Ishikawa (cell line): ENCODE measurements at regions not wholly inside any gene's neighbourhood (a gene's known extent, or its start where the extent isn't known, plus 50 kb on each side); places are given as distances from the start of the nearest gene placed in this dataset.

Source experiments
- CEBPB ChIP-seq: IDR thresholded peaks from 2 replicates; pipeline ENCODE4 v1.6.1; 2012
- CREB1 ChIP-seq: IDR thresholded peaks from 2 replicates; pipeline ENCODE4 v1.6.1; 2012; ENCODE audit warnings: low read depth
- EGR1 ChIP-seq: IDR thresholded peaks from 2 replicates; pipeline ENCODE4 v1.6.1; 2012
- EP300 ChIP-seq: IDR thresholded peaks from 2 replicates; pipeline ENCODE4 v1.6.1; 2012; ENCODE audit warnings: borderline replicate concordance
- FOXM1 ChIP-seq: IDR thresholded peaks from 2 replicates; pipeline ENCODE4 v1.6.1; 2012; ENCODE audit warnings: low read depth, borderline replicate concordance
- NFIC ChIP-seq: IDR thresholded peaks from 2 replicates; pipeline ENCODE4 v1.6.1; 2012
- RAD21 ChIP-seq: IDR thresholded peaks from 2 replicates; pipeline ENCODE4 v1.6.1; 2012; ENCODE audit warnings: low read depth
- TAF1 ChIP-seq: IDR thresholded peaks from 2 replicates; pipeline ENCODE4 v1.6.1; 2012; ENCODE audit warnings: low read depth, mild to moderate bottlenecking
- TCF12 ChIP-seq: IDR thresholded peaks from 2 replicates; pipeline ENCODE4 v1.6.1; 2012; ENCODE audit warnings: low read depth
- TEAD4 ChIP-seq: IDR thresholded peaks from 2 replicates; pipeline ENCODE4 v1.6.1; 2012
- YY1 ChIP-seq: IDR thresholded peaks from 2 replicates; pipeline ENCODE4 v1.6.1; 2012; ENCODE audit warnings: low read depth
- ZBTB7A ChIP-seq: IDR thresholded peaks from 2 replicates; pipeline ENCODE4 v1.6.1; 2012; ENCODE audit warnings: low read depth
- TF ChIP-seq, protein P1 (sequence below): IDR thresholded peaks from 2 replicates; pipeline ENCODE4 v1.6.1; 2012
- TF ChIP-seq, protein P2 (sequence below): IDR thresholded peaks from 2 replicates; pipeline ENCODE4 v1.6.1; 2012
- TF ChIP-seq, protein P3 (sequence below): IDR thresholded peaks from 2 replicates; pipeline ENCODE4 v1.6.1; 2012; ENCODE audit warnings: low read depth, mild to moderate bottlenecking

DNA sequence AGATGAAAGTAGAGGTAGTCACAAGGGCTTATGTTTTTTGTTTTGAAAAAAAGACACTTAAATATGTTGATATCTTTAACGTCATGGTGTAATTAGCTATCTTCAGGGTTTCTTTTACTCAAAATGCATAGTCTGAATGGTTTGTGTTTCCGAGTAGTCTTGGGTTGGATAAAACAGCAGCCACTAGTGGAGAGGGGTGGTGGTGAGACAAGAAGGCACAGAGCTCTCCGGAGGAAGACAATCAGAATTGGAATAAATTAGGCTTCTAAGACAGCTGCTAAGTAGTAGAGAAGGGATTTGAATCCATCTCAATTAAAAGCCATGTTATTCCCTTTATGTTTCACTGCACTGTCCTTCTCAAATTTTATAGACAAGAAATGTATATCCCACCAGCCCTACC is 240.4 kb upstream of the VEGFC start:
- TF ChIP-seq ZBTB7A (no peak), EP300 (no peak), YY1 (no peak)

DNA sequence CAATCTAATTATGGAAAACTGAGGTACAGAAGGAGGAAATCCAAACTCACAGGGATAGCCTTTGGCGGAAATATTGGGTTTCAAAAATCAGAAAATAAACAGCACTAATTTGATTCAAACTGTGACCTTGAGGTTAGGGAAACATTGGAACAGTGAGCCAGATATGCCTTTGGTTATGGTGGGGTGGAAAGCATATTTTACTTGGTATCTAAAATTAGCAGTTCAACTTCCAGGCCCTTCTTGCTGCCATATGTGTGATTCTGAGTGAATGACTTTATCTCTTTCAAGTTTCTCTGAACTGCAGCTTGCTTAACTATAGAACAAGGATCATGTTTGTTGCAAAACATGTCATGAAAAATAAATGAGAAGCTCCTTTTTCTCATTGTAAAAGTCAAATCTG is 240.9 kb upstream of the VEGFC start:
- TF ChIP-seq NFIC (no peak), TEAD4 (no peak), CREB1 (no peak), FOXM1 (no peak), ZBTB7A (no peak), EP300 (no peak), YY1 (no peak), TCF12 (no peak), EGR1 (no peak), RAD21 (no peak), TAF1 (no peak), CEBPB (no peak)
- TF ChIP-seq, protein P1, sequence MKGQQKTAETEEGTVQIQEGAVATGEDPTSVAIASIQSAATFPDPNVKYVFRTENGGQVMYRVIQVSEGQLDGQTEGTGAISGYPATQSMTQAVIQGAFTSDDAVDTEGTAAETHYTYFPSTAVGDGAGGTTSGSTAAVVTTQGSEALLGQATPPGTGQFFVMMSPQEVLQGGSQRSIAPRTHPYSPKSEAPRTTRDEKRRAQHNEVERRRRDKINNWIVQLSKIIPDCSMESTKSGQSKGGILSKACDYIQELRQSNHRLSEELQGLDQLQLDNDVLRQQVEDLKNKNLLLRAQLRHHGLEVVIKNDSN, result no peak
- TF ChIP-seq, protein P2, sequence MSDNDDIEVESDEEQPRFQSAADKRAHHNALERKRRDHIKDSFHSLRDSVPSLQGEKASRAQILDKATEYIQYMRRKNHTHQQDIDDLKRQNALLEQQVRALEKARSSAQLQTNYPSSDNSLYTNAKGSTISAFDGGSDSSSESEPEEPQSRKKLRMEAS, result no peak
- TF ChIP-seq, protein P3, sequence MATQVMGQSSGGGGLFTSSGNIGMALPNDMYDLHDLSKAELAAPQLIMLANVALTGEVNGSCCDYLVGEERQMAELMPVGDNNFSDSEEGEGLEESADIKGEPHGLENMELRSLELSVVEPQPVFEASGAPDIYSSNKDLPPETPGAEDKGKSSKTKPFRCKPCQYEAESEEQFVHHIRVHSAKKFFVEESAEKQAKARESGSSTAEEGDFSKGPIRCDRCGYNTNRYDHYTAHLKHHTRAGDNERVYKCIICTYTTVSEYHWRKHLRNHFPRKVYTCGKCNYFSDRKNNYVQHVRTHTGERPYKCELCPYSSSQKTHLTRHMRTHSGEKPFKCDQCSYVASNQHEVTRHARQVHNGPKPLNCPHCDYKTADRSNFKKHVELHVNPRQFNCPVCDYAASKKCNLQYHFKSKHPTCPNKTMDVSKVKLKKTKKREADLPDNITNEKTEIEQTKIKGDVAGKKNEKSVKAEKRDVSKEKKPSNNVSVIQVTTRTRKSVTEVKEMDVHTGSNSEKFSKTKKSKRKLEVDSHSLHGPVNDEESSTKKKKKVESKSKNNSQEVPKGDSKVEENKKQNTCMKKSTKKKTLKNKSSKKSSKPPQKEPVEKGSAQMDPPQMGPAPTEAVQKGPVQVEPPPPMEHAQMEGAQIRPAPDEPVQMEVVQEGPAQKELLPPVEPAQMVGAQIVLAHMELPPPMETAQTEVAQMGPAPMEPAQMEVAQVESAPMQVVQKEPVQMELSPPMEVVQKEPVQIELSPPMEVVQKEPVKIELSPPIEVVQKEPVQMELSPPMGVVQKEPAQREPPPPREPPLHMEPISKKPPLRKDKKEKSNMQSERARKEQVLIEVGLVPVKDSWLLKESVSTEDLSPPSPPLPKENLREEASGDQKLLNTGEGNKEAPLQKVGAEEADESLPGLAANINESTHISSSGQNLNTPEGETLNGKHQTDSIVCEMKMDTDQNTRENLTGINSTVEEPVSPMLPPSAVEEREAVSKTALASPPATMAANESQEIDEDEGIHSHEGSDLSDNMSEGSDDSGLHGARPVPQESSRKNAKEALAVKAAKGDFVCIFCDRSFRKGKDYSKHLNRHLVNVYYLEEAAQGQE, result no peak

DNA sequence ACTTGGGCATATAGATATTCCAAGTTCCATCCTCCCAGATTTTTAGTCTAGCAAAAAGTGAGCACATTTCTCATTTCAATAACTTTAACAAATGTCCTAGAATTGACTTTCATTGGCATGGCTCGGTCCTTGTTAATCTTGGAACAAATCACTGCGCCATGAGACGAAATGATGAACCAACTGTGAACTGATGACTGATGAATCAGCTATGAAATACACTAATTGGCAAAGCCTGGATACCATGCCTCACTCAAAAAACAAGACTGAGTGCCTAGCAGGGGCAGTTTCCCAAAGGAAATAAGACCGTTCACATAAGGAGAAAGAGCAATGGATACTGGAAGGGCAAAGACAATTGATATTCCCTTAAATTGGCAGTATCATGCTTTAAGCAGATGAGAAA is 248.6 kb upstream of the VEGFC start:
- TF ChIP-seq, protein P1, result no peak
- TF ChIP-seq RAD21, result no peak
- no peak for TF ChIP-seq TCF12
- no peak for TF ChIP-seq EP300
- no peak for TF ChIP-seq YY1
- TF ChIP-seq EGR1, result no peak
- no peak for TF ChIP-seq ZBTB7A
- TF ChIP-seq, protein P2, result no peak
- TF ChIP-seq CREB1, result no peak
- no peak for TF ChIP-seq FOXM1
- no peak for TF ChIP-seq NFIC
- no peak for TF ChIP-seq CEBPB
- no peak for TF ChIP-seq TAF1
- TF ChIP-seq, protein P3, result no peak
- no peak for TF ChIP-seq TEAD4

DNA sequence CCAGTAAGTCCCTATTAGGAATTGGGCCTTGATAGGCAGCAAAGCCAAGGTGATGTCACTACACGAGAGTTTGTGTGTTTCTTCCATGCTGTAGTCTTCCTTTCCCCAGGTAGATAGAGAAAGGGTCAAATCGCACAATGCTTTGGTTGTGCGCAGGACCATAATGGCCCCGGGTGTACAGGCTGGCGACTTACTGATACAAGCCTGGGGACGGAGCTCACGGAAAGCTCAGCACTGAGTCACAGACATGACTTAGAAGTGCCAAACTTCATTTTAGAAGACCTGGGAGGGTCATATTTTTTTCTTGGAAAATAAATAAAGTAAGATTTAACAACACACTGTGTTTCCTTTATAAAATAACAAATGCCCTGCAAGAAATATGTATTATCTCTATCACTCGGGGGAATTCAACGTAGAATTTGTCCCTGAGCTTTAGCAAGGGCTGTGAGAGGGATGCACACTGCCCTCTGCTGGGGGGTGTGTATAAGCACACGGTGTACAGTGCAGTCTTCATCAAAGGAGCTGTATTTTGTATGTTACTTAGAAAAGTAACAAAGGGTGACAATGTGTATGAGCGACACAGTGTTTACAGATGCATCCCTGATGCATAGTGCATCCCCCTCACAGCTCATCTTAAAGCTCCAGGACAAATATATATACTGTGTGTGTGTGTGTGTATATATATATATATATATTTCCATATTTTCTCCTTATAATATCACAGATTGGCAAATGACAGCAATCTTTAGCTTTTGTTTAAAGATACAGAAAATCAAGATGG is 254.5 kb upstream of the VEGFC start:
- TF ChIP-seq RAD21, result peak; percentile 81
- no peak for TF ChIP-seq EGR1
- TF ChIP-seq EP300, result no peak
- no peak for TF ChIP-seq YY1

DNA sequence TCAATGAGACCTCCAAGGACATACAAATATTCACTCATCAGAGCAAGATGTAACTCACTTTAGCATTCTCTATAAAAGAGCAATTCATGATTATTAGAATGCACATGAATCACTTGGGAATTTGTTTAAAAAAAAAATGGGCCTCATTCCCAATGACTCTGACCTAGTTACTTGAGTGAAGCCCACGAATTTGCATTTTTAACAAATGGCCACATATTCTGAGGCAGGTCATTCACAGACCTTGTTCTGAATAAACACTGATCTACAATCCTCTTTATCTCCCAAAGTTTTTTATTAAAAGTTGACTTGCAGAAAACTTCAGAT is 255.1 kb upstream of the VEGFC start:
- TF ChIP-seq TAF1 (no peak), FOXM1 (no peak), RAD21 (no peak), NFIC (no peak), EGR1 (no peak), YY1 (no peak)
- TF ChIP-seq, protein P2, result no peak
- TF ChIP-seq, protein P3, result no peak
